GM12891 (cell line): ENCODE measurements at regions not wholly inside any gene's neighbourhood (a gene's known extent, or its start where the extent isn't known, plus 50 kb on each side); places are given as distances from the start of the nearest gene placed in this dataset.

ENCODE experiments used
- DNase-seq: peaks from one replicate; pipeline ENCODE4 v3.0.0; 2011; ENCODE audit warnings: low spot score; ENCODE audit not compliant: insufficient read length
- FAIRE-seq: peaks from 2 replicates; lab custom pipeline; 2011; peaks lifted over from hg19 to GRCh38; lab: Jason Lieb, UNC
- PAX5 ChIP-seq: IDR thresholded peaks from 2 replicates; pipeline ENCODE4 v1.6.1; 2011; ENCODE audit warnings: low read length, moderate library complexity, mild to moderate bottlenecking; ENCODE audit not compliant: insufficient read depth, severe bottlenecking
- POLR2A ChIP-seq: IDR thresholded peaks from 2 replicates; pipeline ENCODE4 v1.6.1; 2011; ENCODE audit warnings: low read depth, low read length, control low read depth
- POLR2AphosphoS5 ChIP-seq: IDR thresholded peaks from 2 replicates; pipeline ENCODE4 v1.6.1; 2011; ENCODE audit warnings: low read depth, low read length, control low read depth
- POU2F2 ChIP-seq: IDR thresholded peaks from 2 replicates; pipeline ENCODE4 v1.6.1; 2011; ENCODE audit warnings: low read depth, mild to moderate bottlenecking, control low read depth, low read length, moderate library complexity
- SPI1 ChIP-seq: IDR thresholded peaks from 2 replicates; pipeline ENCODE4 v1.6.1; 2011; ENCODE audit warnings: low read depth, low read length, control low read depth
- TAF1 ChIP-seq: IDR thresholded peaks from 2 replicates; pipeline ENCODE4 v1.6.1; 2011; ENCODE audit warnings: low read depth, low read length, control low read depth

DNA sequence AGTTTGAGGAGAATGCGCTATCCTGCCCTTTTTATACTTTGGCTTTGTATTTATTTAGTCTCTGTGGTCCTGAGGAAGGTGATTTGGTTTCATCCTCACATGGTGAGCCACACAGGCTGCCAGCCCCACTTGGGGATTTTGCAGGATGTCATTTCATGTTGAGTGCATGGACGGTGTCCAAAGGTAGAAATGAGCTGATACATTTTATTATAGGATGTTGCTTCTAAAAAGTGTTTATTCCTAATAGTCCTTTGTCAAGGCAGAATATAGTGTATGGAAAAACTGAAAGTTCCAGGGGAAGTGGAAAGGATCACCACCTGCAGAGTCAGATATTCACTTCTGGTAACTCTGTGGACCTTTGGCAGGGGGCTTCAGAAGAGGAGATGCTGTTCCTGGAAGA lies 434.6 kb downstream of the CD109 start:
- TF ChIP-seq POLR2A = no peak
- no peak for TF ChIP-seq TAF1
- no peak for TF ChIP-seq POLR2AphosphoS5
- TF ChIP-seq POU2F2 = no peak
- no peak for TF ChIP-seq SPI1
- no peak for TF ChIP-seq PAX5
- DNase-seq (no peak), FAIRE-seq (no peak)

DNA sequence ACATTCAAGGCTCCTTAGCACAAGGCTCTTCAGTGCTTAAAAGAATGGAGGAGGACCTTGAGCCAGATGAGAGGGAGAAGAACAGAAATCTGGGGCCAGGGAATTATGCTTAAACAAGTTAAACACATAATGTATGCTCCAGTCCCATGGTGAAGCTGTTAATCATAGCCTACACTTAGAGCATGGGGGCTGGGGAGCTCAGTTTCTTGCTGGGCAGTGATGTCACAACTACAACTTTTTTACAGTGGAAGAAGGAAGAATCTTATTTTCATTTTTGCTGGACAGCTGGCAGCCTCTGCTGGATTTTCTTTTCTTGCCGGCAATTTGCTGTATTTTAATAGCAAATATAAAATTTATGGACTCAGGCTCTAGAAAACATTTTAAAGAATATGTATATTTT lies 432.5 kb downstream of the CD109 start:
- no peak for TF ChIP-seq PAX5
- TF ChIP-seq POU2F2 = no peak
- TF ChIP-seq POLR2A = no peak
- no peak for DNase-seq
- no peak for FAIRE-seq

DNA sequence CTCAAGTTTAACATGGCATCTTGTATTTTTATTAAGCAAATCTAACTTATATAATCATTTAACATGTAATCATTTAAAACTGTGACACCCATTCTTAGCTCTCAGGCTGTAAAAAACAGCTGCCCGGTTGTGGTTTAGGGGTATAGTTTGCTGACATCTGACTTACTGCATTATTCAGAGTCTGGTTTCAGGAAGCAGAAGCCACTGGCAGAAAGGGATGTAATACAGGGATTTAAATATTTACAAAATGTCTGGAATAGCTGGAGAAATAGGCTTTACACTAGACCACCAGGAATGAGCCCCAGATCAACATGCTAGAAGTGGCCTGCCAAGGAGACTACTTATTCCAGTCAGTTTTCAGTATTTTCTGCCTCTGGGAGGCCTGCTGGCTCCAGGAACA lies 421.1 kb downstream of the CD109 start:
- TF ChIP-seq POLR2A (no peak), POU2F2 (no peak), PAX5 (no peak), POLR2AphosphoS5 (no peak), SPI1 (no peak), TAF1 (no peak)
- no peak for DNase-seq
- no peak for FAIRE-seq

DNA sequence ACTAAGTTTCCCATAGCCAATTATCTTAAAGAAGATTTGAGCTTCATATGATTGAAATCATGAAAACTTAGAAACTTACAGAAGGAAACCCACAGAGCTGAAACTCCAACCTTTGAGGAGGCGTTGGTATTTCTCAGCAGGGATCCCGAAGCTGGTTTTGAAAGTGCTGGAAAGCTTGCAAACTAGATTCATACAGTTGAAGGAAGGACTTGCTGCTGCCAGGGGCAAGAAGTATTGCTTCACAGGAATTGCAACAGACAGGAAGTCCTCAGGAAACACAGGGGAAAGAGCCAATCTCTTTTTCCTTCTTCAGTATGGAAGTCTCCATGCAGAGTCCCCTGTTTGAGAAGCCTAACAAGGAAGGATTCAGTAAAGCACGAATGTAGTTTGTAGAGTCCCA lies 419.7 kb downstream of the CD109 start:
- no peak for TF ChIP-seq TAF1
- no peak for TF ChIP-seq POLR2A
- TF ChIP-seq PAX5 = no peak
- FAIRE-seq (no peak), DNase-seq (no peak)

DNA sequence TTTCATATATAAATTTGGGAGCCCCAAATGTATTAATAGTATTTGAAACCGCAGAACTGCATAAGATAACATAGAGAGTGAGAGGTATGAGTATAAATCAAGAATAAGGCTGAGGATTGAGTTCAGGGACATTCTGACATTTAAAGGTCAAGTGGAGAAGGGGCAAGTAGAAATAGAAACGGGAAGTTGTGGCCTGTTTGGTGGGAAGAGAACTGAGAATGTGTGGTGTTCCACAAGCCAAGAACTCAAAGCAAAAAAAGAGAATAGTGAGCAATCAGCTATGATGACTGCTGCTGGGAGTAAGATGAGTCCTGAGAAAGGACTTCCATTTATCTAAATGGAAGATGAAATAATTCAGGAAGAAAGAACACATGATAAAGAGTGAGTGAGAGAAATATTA lies 418.4 kb downstream of the CD109 start:
- no peak for DNase-seq
- FAIRE-seq = no peak
- TF ChIP-seq POLR2AphosphoS5 = no peak
- TF ChIP-seq TAF1 = no peak
- TF ChIP-seq POLR2A = no peak
- TF ChIP-seq SPI1 = no peak
- TF ChIP-seq PAX5 = no peak
- no peak for TF ChIP-seq POU2F2

DNA sequence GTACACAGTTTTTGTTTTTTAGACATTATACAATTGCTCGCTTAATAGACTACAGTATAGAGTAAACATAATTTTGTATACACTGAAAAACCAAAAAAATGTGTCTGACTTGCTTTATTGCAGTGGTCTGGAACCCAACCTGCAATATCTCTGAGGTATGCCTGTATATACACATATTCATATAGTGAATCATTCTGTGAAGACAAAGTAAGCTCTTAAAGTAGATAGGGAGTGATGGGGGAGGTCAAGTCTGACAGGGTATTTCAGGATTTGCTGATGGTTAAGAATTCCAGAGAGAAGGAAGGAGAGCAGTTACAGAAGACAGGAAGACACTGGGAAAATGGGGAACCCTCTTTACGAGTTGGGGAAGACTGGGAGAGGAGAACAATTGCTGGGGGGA lies 417.9 kb downstream of the CD109 start:
- DNase-seq = no peak
- no peak for FAIRE-seq
- TF ChIP-seq SPI1 = no peak
- TF ChIP-seq TAF1 = no peak
- TF ChIP-seq POLR2AphosphoS5 = no peak
- TF ChIP-seq POU2F2 = no peak
- no peak for TF ChIP-seq POLR2A
- no peak for TF ChIP-seq PAX5

DNA sequence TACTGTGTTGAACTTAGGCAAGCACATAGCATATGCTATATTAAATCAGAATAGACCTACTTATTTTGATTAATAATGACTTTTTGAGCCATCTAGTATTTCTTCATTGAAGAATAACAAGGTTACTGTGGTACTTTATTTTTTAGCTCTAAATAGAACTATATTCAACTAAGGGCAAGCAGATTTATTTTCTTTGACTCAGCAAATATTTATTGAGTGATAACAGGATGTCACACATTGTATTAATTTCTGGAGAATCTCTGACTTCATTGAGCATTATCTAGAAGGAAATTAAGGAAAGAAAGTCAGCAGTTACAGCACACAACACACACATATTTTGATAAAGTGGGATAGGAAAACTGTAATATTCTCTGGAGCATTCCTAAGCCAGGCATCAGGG lies 407.4 kb downstream of the CD109 start:
- TF ChIP-seq TAF1 (no peak), POU2F2 (no peak), SPI1 (no peak), PAX5 (no peak), POLR2AphosphoS5 (no peak), POLR2A (no peak)
- FAIRE-seq = no peak
- no peak for DNase-seq

DNA sequence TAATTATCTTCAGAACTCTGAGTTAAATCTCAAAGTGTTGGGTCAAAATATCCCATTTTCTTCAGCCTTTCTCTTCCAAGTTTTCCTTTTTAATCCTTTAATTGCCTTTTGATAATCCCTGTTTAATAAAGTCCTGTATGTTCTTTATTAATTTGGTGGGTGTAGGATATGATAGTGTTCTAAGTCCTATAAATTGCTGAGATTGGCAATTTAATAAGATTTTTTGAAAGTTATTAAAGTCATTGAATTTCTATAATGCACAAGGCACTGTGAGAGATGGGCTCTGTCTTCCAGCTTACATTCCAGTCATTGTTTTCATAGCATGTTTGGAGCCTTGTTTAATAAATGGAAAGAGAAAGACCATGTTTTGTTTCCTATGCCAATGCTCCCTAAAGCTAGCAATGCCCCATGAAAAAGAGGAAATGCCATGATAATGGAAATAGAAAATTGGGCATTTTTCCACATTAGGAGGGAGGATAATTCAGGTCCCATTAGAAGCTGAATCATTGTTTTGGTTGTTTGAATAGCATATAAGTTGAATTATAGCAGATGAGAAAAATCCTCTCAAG lies 404.8 kb downstream of the CD109 start:
- no peak for TF ChIP-seq PAX5
- no peak for TF ChIP-seq POU2F2
- no peak for TF ChIP-seq POLR2A
- TF ChIP-seq POLR2AphosphoS5 = no peak
- no peak for TF ChIP-seq TAF1
- no peak for TF ChIP-seq SPI1
- no peak for DNase-seq
- FAIRE-seq = no peak

DNA sequence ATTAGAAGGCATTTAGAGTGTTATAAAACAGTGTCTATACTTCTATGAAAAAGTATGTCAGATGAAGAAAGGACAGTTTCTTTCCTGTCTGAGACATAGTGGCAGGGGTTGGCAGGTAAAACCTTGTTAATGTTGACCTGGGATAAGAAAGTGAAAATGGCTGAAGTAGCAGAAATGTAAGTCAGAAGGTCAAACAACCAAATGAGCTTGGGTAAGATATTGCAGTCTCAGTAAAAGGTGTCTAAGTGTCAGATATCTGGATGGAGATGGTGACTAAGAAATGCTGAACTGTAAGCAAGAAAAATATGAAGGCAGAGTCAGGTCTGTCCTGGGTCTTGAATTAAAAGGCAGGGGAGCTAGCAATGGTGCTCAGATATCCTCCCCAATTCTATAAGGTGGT lies 400.3 kb downstream of the CD109 start:
- TF ChIP-seq POU2F2 (no peak), TAF1 (no peak), POLR2A (no peak), PAX5 (no peak), SPI1 (no peak), POLR2AphosphoS5 (no peak)
- no peak for FAIRE-seq

DNA sequence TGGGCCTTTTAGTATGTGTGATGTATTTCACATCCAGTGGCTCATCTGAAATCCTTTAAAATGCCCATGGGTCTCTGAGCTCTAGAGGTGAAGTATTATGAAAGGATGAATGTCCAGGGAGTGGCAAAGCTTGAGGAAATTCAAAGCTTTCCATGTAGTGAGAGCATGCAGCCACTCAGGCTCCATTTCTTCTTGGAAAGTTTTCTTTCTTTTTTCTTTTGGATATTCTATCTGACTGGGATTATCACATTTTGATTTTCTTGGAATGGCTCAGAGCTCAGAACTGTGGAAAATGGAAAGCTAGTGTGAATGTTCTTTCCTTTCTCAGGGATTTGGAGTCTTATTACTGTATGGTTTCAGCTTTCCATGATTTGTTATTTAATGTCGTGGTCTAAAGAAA lies 397.4 kb downstream of the CD109 start:
- FAIRE-seq (no peak), DNase-seq (no peak)
- no peak for TF ChIP-seq POLR2A

More for the DNA sequence above, 400.3 kb downstream of the CD109 start:
- no peak for DNase-seq

DNA sequence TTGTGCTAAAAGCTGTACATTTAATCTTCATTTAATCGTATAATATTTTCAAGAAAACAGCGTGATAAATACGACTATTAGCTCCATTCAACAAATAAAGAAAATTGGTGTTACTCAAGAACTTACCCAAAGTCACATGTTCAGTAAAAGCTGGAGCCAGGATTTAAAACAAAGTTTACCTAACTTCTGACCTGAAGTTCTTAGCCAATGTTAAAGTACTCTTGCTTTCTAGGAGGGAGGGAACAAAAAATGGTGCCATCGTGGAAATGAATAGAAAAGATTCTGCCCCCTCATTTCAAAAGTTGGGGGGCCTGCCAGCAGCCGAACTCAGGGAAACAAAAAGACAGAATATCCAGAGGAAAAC lies 395.8 kb downstream of the CD109 start:
- FAIRE-seq (no peak), DNase-seq (no peak)
- TF ChIP-seq PAX5 = no peak
